ENCODE measurements at regions not wholly inside any gene's neighbourhood (a gene's known extent, or its start where the extent isn't known, plus 50 kb on each side); places are given as distances from the start of the nearest gene placed in this dataset.
"Not testable (repeated sequence)": the region's sequence is repeated elsewhere in the genome, so short reads cannot be mapped to it uniquely, and the experiment has no call there.

GRCh38 chr4:104128031-104128849 is 366.5 kb downstream of the CXXC4 start:
- DNase-seq = no peak

- DNase-seq = no peak
These were observed 371.7 kb downstream of the CXXC4 start for GRCh38 chr4:104123021-104123420.

- DNase-seq = no peak
These were observed 376.9 kb downstream of the CXXC4 start for GRCh38 chr4:104117776-104118175.

- no peak for DNase-seq
These were observed 380.8 kb downstream of the CXXC4 start for GRCh38 chr4:104113850-104114249.

- DNase-seq = no peak
These were observed 379.4 kb upstream of the TACR3 start for GRCh38 chr4:104099141-104099540.

GRCh38 chr4:104093247-104093646 is 373.5 kb upstream of the TACR3 start:
- DNase-seq = no peak

- DNase-seq = no peak
These were observed 353.4 kb upstream of the TACR3 start for GRCh38 chr4:104073229-104073628.

- no peak for DNase-seq
These were observed 346.7 kb upstream of the TACR3 start for GRCh38 chr4:104066533-104066932.

GRCh38 chr4:104064646-104065577 is 345.1 kb upstream of the TACR3 start:
- no peak for DNase-seq

- DNase-seq = no peak
These were observed 343.6 kb upstream of the TACR3 start for GRCh38 chr4:104063341-104063740.

- DNase-seq = no peak
These were observed 324.6 kb upstream of the TACR3 start for GRCh38 chr4:104044369-104044768.

GRCh38 chr4:104032896-104033295 is 313.1 kb upstream of the TACR3 start:
- DNase-seq = no peak

- no peak for DNase-seq
These were observed 305.5 kb upstream of the TACR3 start for GRCh38 chr4:104025251-104025650.

- no peak for DNase-seq
These were observed 303.0 kb upstream of the TACR3 start for GRCh38 chr4:104022831-104023230.

GRCh38 chr4:104022226-104022625 is 302.4 kb upstream of the TACR3 start:
- DNase-seq = no peak

- no peak for DNase-seq
These were observed 300.9 kb upstream of the TACR3 start for GRCh38 chr4:104020641-104021040.

- DNase-seq = no peak
These were observed 297.4 kb upstream of the TACR3 start for GRCh38 chr4:104017213-104017612.

- no peak for DNase-seq
These were observed 295.9 kb upstream of the TACR3 start for GRCh38 chr4:104015680-104016079.

- DNase-seq = no peak
These were observed 290.9 kb upstream of the TACR3 start for GRCh38 chr4:104010722-104011121.

GRCh38 chr4:104002318-104002717 is 282.5 kb upstream of the TACR3 start:
- DNase-seq = not testable (repeated sequence)

- no peak for DNase-seq
These were observed 279.0 kb upstream of the TACR3 start for GRCh38 chr4:103998756-103999155.

GRCh38 chr4:103996637-103997036 is 276.9 kb upstream of the TACR3 start:
- DNase-seq = no peak

- DNase-seq = no peak
These were observed 276.3 kb upstream of the TACR3 start for GRCh38 chr4:103996064-103996463.

- no peak for DNase-seq
These were observed 274.3 kb upstream of the TACR3 start for GRCh38 chr4:103994059-103994458.

Measured in NCI-H2171 (cell line).